ENCODE measurements at regions not wholly inside any gene's neighbourhood (a gene's known extent, or its start where the extent isn't known, plus 50 kb on each side); places are given as distances from the start of the nearest gene placed in this dataset.

GRCh38 chr12:125269276-125269675, 204.0 kb downstream of the AACS start (continued):
- TF ChIP-seq ASH2L (IDR thresholded peaks at IDR 0.05; ENCODE audit: low read length) (no peak), KDM4A (IDR thresholded peaks at IDR 0.05; ENCODE audit: low read depth, low read length, severe bottlenecking) (no peak), RFX5 (IDR thresholded peaks at IDR 0.05; ENCODE audit: borderline replicate concordance, low read depth, low read length) (no peak)
